GM19397 (cell line): ENCODE measurements at regions not wholly inside any gene's neighbourhood (a gene's known extent, or its start where the extent isn't known, plus 50 kb on each side); places are given as distances from the start of the nearest gene placed in this dataset.
"Not testable (repeated sequence)": the region's sequence is repeated elsewhere in the genome, so short reads cannot be mapped to it uniquely, and the experiment has no call there.

Source experiments
- ATAC-seq: cut with Tn5 transposase; IDR thresholded peaks from one replicate; pipeline ENCODE4 v1.9.1; 2021; ENCODE audit warnings: mild to moderate bottlenecking, moderate library complexity; ENCODE audit not compliant: unreplicated experiment

- no peak for ATAC-seq
These were observed 333.5 kb upstream of the NRG3 start for GRCh38 chr10:81541517-81541916.

GRCh38 chr10:81546243-81546642 lies 328.8 kb upstream of the NRG3 start:
- ATAC-seq: no peak

DNA sequence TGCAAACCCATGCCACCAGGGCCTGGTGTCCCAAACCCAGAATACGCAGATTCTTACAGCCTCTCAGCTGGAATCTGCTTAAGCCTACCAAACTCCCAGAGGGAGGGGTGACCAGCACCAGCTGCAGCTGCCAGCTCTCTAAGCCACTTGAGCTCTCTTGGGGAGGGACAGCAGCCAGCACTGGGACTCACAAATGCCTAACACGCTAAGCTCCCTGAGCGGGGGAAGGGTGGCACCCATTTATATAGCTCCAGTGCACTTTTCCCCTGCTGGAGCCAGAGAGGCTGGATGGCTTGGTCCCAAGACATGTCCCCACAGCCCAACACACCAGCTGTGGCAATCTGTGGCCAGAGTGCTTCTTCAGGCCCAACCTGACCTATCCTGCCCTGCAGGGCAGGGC lies 326.8 kb upstream of the NRG3 start:
- no peak for ATAC-seq

- ATAC-seq: no peak
These were observed 310.9 kb upstream of the NRG3 start for GRCh38 chr10:81564143-81564542.

DNA sequence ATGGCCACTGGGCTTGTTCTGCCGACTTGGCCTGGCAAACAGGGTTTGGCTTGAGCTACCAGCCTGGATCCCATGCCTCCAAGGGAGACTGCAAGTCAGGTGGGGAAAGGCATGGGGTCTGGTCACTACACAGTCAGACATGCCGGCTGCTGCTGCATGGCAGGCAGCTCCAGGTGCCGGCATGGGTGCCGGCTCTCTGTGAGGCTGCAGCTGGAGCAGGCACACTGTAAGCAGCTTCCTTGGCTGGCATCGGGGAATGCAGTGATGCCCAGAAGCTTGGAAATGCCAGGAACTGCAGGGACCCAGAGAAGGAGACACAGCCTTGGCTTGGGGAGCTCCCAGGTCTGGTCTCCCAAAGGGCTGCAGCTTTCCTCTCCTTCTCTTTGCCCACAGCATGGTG lies 305.5 kb upstream of the NRG3 start:
- ATAC-seq: no peak

DNA sequence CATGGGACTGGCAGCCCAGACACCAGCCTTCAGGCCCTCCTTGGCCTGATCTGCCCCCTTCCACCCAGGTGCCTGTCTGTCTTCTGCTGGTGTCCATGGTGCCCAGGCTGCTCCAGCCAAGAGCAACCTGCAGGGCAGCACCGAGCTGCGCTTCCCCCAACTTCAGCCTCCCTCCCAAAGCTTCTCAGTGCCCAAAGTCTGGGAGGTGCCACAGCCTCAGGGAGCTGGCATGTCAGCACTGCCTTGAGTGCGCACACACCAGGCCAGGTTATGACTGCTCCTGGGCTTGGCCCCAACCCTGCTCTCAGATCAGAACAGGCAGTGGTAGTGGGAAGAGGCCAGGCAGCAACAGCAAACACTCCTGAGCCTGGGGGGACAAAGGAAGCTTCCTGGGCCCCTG lies 304.6 kb upstream of the NRG3 start:
- ATAC-seq: no peak

- no peak for ATAC-seq
These were observed 303.9 kb upstream of the NRG3 start for GRCh38 chr10:81570878-81571794.

GRCh38 chr10:81575036-81575435 lies 300.0 kb upstream of the NRG3 start:
- ATAC-seq: no peak

GRCh38 chr10:81576336-81576735 lies 298.7 kb upstream of the NRG3 start:
- ATAC-seq: no peak

DNA sequence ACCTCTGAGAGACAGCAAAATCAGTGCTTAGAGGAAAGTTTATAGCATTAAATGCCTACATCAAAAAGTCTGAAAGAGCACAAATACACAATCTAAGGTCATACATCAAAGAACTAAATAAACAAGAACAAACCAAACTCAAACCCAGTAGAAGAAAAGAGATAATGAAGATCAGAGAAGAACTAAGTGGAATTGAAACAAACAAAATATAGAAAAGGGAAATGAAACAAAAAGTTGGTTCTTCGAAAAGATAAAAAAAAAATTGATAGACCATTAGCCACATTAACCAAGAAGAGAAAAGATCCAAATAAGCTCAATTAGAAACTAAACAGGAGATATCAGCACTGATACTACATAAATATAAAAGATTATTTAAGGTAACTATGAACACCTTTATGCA lies 280.0 kb upstream of the NRG3 start:
- ATAC-seq: no peak

GRCh38 chr10:81600185-81600584 lies 274.8 kb upstream of the NRG3 start:
- ATAC-seq: no peak

GRCh38 chr10:81603106-81603620 lies 271.8 kb upstream of the NRG3 start:
- ATAC-seq: no peak

DNA sequence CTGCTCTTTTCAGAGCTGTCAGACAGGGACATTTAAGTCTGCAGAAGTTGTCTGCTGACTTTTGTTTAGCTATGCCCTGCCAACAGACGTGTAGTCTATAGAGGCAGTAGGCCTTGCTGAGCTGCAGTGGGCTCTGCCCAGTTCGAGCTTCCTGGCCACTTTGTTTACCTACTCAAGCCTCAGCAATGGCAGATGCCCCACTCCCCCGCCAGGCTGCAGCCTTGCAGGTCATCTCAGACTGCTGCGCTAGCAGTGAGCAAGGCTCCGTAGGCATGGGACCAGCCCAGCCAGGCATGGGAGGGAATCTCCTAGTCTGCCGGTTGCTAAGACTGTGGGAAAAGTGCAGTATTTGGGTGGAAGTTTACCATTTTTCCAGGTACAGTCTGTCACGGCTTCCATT lies 230.5 kb upstream of the NRG3 start:
- not testable (repeated sequence) for ATAC-seq

- no peak for ATAC-seq
These were observed 219.0 kb upstream of the NRG3 start for GRCh38 chr10:81655986-81656385.

DNA sequence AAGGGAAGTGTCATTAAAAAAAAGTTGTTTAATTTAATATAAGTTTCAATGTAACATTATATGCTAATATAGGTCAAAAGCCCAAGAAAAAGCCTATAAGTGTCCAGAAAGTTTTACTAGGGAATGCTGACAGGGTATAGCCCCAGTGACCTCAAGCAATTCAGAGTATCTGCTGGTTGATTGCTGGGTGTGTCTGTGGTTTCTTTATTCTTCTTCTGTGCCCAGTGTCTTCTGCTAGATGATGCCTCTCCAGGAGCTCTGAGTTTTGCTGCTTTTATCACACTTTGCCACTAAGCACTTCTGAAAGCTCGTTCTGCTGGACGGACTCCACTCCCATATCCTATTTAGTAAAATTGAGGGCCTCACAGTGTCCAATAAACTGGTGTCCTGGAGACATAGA lies 212.2 kb upstream of the NRG3 start:
- ATAC-seq: no peak

- not testable (repeated sequence) for ATAC-seq
These were observed 210.2 kb upstream of the NRG3 start for GRCh38 chr10:81664800-81665199.

DNA sequence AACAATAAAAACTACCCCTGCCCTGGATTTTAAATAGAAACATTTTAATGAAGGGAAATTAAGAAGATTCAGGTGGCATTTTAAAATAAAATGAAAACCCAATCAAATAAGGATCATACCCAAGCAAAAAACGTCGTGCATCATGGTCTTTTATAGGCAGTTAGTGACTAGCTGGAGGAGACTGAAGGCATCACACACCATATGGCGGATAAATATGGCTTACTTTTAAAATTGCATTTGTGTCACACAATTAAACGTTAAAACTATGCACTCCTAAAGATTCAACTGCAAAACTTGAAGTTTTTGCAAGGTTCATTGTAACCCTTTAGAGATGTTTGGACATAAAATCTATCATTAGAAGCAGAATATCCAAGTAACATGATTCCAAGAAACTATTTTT lies 200.1 kb upstream of the NRG3 start:
- ATAC-seq: no peak

DNA sequence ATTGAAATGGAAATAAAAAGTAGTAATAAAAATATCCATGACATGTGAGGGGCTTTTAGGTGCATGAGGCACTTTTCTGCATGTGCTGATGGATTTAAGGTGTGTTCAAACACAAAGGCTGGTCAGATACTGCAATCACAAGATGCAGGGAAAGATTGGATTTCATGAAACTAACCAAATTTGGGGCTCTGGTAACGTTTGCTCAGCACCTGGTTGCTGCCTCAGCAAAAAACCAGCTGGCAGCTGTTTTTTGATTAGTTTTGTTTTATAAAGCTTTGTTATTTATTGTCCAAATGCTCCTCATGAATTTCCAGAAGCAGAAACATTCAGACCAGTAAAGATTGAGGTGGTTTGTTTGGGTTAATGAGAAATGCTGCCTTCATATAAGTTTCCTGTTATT lies 195.7 kb upstream of the NRG3 start:
- no peak for ATAC-seq

DNA sequence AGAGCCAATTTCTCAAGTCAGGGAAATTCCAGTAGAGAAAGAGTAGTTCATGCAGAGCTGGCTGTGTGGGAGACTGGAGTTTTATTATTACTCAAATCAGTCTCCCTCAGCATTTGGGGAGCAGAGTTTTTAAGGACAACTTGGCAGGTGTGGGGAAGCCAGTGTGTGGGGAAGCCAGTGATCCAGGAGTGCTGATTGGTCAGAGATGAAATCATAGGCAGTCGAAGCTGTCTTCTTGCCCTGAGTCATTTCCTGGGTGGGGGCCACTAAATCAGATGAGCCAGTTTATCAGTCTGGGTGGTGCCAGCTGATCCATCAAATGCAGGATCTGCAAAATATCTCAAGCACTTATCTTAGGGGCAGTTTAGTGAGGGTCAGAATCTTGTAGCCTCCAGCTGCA lies 194.6 kb upstream of the NRG3 start:
- no peak for ATAC-seq

DNA sequence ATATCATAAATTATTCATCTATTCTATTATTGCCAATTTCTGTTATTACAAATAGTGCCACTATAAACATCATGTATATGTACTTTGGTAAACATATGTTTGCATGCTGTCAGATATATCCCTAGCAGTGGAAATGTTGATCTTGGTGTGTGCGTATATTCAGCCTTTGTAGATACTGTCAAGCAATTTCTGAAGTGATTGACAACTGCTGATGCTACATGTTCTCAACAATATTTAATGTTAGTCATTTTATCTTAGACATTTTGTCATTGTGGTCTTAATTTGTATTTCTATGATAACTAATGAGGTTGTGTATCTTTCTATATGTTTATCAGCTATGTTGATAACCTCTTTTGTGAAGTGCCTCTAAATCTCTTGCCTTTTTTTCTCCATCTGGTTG lies 186.5 kb upstream of the NRG3 start:
- ATAC-seq: no peak

GRCh38 chr10:81696609-81697388 lies 178.2 kb upstream of the NRG3 start:
- ATAC-seq: no peak

DNA sequence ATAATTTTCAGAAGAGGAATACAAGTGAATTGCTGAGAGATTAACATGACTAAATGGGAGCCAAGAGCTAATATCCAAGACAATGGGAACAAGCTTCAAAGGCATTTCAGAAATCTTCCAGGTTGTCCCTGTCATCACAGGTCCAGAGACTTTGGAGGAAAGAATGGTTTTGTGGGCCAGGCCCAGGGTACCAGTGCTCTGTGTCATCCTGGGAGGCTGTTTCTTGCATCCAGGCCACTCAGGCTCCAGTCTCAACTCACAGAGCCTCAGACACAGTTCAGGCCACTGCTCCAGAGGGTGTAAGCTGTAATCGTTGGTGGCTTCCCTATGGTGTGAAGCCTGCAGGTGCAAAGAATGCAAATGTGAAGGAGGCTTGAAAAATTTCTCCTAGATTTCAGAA lies 170.4 kb upstream of the NRG3 start:
- ATAC-seq: no peak
